Smooth muscle cell (in vitro differentiated cells): ENCODE measurements at regions not wholly inside any gene's neighbourhood (a gene's known extent, or its start where the extent isn't known, plus 50 kb on each side); places are given as distances from the start of the nearest gene placed in this dataset.

Experiments
- DNase-seq: peaks from one replicate; lab custom pipeline; 2025; ENCODE audit not compliant: unreplicated experiment; lab: John Stamatoyannopoulos, UW
- H2AFZ ChIP-seq: fragments of 200-600 bp; sonication (generic); 2 replicates; pipeline ENCODE4 v1.6.0; 2016; ENCODE audit warnings: antibody characterized with exemption, low read depth, mild to moderate bottlenecking
- H3F3A ChIP-seq: fragments of 200-600 bp; sonication (generic); 2 replicates; pipeline ENCODE4 v1.6.0; 2017; ENCODE audit warnings: antibody characterized with exemption, low read depth
- H3K27ac ChIP-seq: fragments of 200-600 bp; sonication (generic); 2 replicates; pipeline ENCODE4 v1.5.1; 2016; ENCODE audit warnings: low read depth, mild to moderate bottlenecking
- H3K27me3 ChIP-seq: fragments of 200-600 bp; sonication (generic); 2 replicates; pipeline ENCODE4 v1.6.1; 2016; ENCODE audit warnings: low read depth, mild to moderate bottlenecking
- H3K36me3 ChIP-seq: fragments of 200-600 bp; sonication (generic); 2 replicates; pipeline ENCODE4 v1.5.1; 2016; ENCODE audit warnings: low read depth
- H3K4me1 ChIP-seq: fragments of 200-600 bp; sonication (generic); 2 replicates; pipeline ENCODE4 v1.5.1; 2016; ENCODE audit warnings: low read depth
- H3K4me2 ChIP-seq: fragments of 200-600 bp; sonication (generic); 2 replicates; pipeline ENCODE4 v1.6.0; 2016; ENCODE audit warnings: mild to moderate bottlenecking
- H3K4me3 ChIP-seq: fragments of 200-600 bp; sonication (generic); 2 replicates; pipeline ENCODE4 v1.5.1; 2016; ENCODE audit warnings: mild to moderate bottlenecking
- H3K79me2 ChIP-seq: fragments of 200-600 bp; sonication (generic); 2 replicates; pipeline ENCODE4 v1.6.0; 2016; ENCODE audit warnings: low read depth, mild to moderate bottlenecking
- H3K9ac ChIP-seq: fragments of 200-600 bp; sonication (generic); 2 replicates; pipeline ENCODE4 v1.6.0; 2016; ENCODE audit warnings: low read depth
- H3K9me3 ChIP-seq: fragments of 200-600 bp; sonication (generic); replicated peaks from 2 replicates; pipeline ENCODE4 v1.5.1; 2016; ENCODE audit warnings: low read depth
- H4K20me1 ChIP-seq: fragments of 200-600 bp; sonication (generic); 2 replicates; pipeline ENCODE4 v1.6.0; 2016; ENCODE audit warnings: low read depth
- WGBS: methylation state at CpG from one replicate; pipeline ENCODE4 v1.1.7; 2016; ENCODE audit warnings: low lambda C conversion rate; 5-methylcytosine and 5-hydroxymethylcytosine counted together
- TF ChIP-seq, protein P1 (sequence below): fragments of 200-600 bp; sonication (generic); IDR thresholded peaks from 2 replicates; pipeline ENCODE4 v1.5.1; 2017; ENCODE audit warnings: borderline replicate concordance, mild to moderate bottlenecking, antibody characterized with exemption; ENCODE audit not compliant: insufficient read depth, poor library complexity, severe bottlenecking

DNA sequence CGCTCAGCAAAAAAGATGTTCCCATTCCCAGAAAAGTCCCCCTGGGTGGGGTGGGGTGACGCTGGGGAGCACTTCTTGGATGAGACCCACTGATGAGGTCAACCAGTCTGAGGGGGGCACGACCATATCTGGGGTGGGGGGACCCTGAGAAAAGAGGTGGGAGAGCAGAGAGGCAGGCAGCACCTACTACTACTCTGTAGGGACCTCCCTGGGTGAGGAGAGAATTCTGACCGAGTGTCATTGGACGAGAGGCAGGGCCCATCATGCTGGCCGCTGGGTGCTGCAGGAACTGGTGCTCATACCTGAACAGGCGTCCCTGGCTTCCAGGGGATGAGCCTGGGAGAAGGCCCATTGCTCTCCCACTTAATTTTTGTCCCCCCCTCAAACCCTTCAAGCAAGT, 158.8 kb downstream of the KLF13 start:
- Histone ChIP-seq H3K36me3 (no peaks in the 10 kb centered on the region), H3K27ac (no peak overlapping the region), H3K9ac (no peak overlapping the region), H2AFZ (no peak overlapping the region), H3K9me3 (no peaks in the 10 kb centered on the region), H3K27me3 (peaks cover 23% of the 10 kb centered on the region), H4K20me1 (no peaks in the 10 kb centered on the region), H3K4me1 (peaks cover 8% of the 10 kb centered on the region), H3K4me3 (no peak overlapping the region), H3F3A (no peaks in the 10 kb centered on the region), H3K4me2 (no peak overlapping the region), H3K79me2 (no peaks in the 10 kb centered on the region)
- no peak for DNase-seq
- TF ChIP-seq, protein P1, sequence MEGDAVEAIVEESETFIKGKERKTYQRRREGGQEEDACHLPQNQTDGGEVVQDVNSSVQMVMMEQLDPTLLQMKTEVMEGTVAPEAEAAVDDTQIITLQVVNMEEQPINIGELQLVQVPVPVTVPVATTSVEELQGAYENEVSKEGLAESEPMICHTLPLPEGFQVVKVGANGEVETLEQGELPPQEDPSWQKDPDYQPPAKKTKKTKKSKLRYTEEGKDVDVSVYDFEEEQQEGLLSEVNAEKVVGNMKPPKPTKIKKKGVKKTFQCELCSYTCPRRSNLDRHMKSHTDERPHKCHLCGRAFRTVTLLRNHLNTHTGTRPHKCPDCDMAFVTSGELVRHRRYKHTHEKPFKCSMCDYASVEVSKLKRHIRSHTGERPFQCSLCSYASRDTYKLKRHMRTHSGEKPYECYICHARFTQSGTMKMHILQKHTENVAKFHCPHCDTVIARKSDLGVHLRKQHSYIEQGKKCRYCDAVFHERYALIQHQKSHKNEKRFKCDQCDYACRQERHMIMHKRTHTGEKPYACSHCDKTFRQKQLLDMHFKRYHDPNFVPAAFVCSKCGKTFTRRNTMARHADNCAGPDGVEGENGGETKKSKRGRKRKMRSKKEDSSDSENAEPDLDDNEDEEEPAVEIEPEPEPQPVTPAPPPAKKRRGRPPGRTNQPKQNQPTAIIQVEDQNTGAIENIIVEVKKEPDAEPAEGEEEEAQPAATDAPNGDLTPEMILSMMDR = no peak
- 90% methylated on average over 7 of the region's 7 CpGs for WGBS

DNA sequence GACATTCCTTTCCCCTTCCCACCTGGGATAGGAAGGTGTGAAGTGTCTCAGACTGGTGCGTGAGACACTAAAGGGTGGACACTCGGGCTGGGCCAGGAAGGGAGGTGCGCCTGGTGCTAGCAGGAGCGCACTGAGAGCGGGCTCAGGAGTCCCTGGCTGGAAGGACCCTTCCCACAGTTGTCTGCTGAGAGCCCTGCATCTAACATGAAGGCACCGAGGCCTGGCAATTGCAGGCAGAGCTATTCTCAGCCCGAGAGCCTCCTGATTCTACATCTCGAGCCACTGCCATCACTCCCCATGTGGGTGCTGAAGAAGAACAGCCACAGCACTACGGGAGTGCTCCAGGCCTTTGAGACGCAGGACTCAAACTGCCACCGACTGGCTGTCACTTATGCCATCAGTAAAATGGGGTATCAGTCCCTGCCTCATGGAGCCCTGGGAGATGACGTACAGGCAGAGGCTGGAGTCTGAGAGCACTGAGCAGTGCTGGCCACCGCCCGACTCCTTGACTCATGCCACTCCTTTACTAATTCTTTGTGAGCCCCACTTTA, 159.4 kb downstream of the KLF13 start:
- H3K27ac ChIP-seq = no peak overlapping the region
- H3K9me3 ChIP-seq = no peaks in the 10 kb centered on the region
- H3K4me1 ChIP-seq = peaks cover 8% of the 10 kb centered on the region
- peaks cover 19% of the 10 kb centered on the region for H3K27me3 ChIP-seq
- H3K9ac ChIP-seq = no peak overlapping the region
- H3K4me2 ChIP-seq = no peak overlapping the region
- no peak for DNase-seq
- TF ChIP-seq, protein P1 = no peak
- H3K36me3 ChIP-seq = no peaks in the 10 kb centered on the region
- no peaks in the 10 kb centered on the region for H3F3A ChIP-seq
- 80% methylated on average over 14 of the region's 14 CpGs for WGBS
- H3K79me2 ChIP-seq = no peaks in the 10 kb centered on the region
- H3K4me3 ChIP-seq = no peak overlapping the region
- H2AFZ ChIP-seq = no peak overlapping the region
- no peaks in the 10 kb centered on the region for H4K20me1 ChIP-seq

DNA sequence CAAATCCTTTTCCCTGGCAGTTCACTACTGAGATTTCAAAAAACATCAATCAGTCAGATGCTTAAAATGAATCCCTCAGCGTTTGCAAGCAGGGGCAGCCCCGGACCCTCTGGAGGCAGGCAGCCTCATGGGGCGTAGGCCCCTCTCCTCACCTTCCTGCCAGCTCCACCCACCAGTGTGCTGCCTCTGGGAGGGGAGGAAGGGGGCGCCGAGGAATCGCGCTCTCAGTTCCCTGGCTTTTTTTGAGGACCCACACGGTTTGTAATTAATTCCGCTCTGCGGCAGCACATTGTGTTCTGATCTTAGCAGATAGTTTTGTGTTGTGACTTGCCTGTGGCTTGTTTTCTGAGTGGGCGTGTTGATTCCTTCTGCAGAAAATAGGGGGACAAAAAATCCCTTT, 159.9 kb downstream of the KLF13 start:
- Histone ChIP-seq H3K4me1 (peaks cover 8% of the 10 kb centered on the region), H3K36me3 (no peaks in the 10 kb centered on the region), H3K4me3 (no peak overlapping the region), H3K4me2 (peak overlapping the region; percentile 14), H3K9me3 (no peaks in the 10 kb centered on the region), H3F3A (no peaks in the 10 kb centered on the region), H3K27me3 (peaks cover 14% of the 10 kb centered on the region), H3K27ac (no peak overlapping the region), H3K79me2 (no peaks in the 10 kb centered on the region), H3K9ac (no peak overlapping the region), H2AFZ (no peak overlapping the region), H4K20me1 (no peaks in the 10 kb centered on the region)
- TF ChIP-seq, protein P1 = no peak
- no peak for DNase-seq
- 71% methylated on average over 11 of the region's 11 CpGs for WGBS
